GM23248 (cell line): ENCODE measurements at regions not wholly inside any gene's neighbourhood (a gene's known extent, or its start where the extent isn't known, plus 50 kb on each side); places are given as distances from the start of the nearest gene placed in this dataset.

Experiments
- DNase-seq: peaks from one replicate; pipeline ENCODE4 v3.0.0-alpha.2; 2015
- H2AFZ ChIP-seq: fragments of 200-600 bp; sonication (generic); 2 replicates; pipeline ENCODE4 v1.6.1; 2016; ENCODE audit warnings: antibody characterized with exemption
- H3F3A ChIP-seq: fragments of 200-600 bp; sonication (generic); 2 replicates; pipeline ENCODE4 v1.6.1; 2016; ENCODE audit warnings: mild to moderate bottlenecking, antibody characterized with exemption, mixed run types; ENCODE audit not compliant: insufficient read depth
- H3K27ac ChIP-seq: fragments of 200-600 bp; sonication (generic); 2 replicates; pipeline ENCODE4 v1.5.1; 2016; ENCODE audit warnings: mild to moderate bottlenecking
- H3K27me3 ChIP-seq: fragments of 200-600 bp; sonication (generic); replicated peaks from 2 replicates; pipeline ENCODE4 v1.6.1; 2016; ENCODE audit warnings: mild to moderate bottlenecking; ENCODE audit not compliant: insufficient read depth
- H3K36me3 ChIP-seq: fragments of 200-600 bp; sonication (generic); 2 replicates; pipeline ENCODE4 v1.6.1; 2016; ENCODE audit warnings: low read depth, mild to moderate bottlenecking
- H3K4me1 ChIP-seq: fragments of 200-600 bp; sonication (generic); 2 replicates; pipeline ENCODE4 v1.6.1; 2016; ENCODE audit warnings: mild to moderate bottlenecking; ENCODE audit not compliant: insufficient read depth
- H3K4me2 ChIP-seq: fragments of 200-600 bp; sonication (generic); one replicate; pipeline ENCODE4 v1.6.1; 2016; ENCODE audit warnings: mild to moderate bottlenecking; ENCODE audit not compliant: unreplicated experiment
- H3K4me3 ChIP-seq: fragments of 200-600 bp; sonication (generic); 2 replicates; pipeline ENCODE4 v1.5.1; 2016; ENCODE audit warnings: mild to moderate bottlenecking
- H3K79me2 ChIP-seq: fragments of 200-600 bp; sonication (generic); 2 replicates; pipeline ENCODE4 v1.6.1; 2016; ENCODE audit warnings: mild to moderate bottlenecking; ENCODE audit not compliant: insufficient read depth
- H3K9ac ChIP-seq: fragments of 200-600 bp; sonication (generic); 2 replicates; pipeline ENCODE4 v1.6.1; 2016; ENCODE audit warnings: mild to moderate bottlenecking
- H3K9me2 ChIP-seq: fragments of 200-600 bp; sonication (generic); 2 replicates; pipeline ENCODE4 v1.6.1; 2016; ENCODE audit warnings: mixed run types, mild to moderate bottlenecking, moderate library complexity; ENCODE audit not compliant: insufficient read depth
- H3K9me3 ChIP-seq: fragments of 200-600 bp; sonication (generic); one replicate; pipeline ENCODE4 v1.6.1; 2017; ENCODE audit warnings: low read depth
- H4K20me1 ChIP-seq: fragments of 200-600 bp; sonication (generic); 2 replicates; pipeline ENCODE4 v1.6.0; 2016; ENCODE audit not compliant: insufficient read depth
- EZH2 ChIP-seq: fragments of 200-600 bp; sonication (generic); IDR thresholded peaks from 2 replicates; pipeline ENCODE4 v1.6.1; 2018; ENCODE audit warnings: antibody characterized with exemption, mild to moderate bottlenecking; ENCODE audit not compliant: insufficient read depth, poor library complexity, severe bottlenecking
- EZH2phosphoT487 ChIP-seq: fragments of 200-600 bp; sonication (generic); IDR thresholded peaks from 2 replicates; pipeline ENCODE4 v1.6.1; 2018; ENCODE audit warnings: antibody characterized with exemption, moderate library complexity, mild to moderate bottlenecking, low read depth; ENCODE audit not compliant: insufficient read depth
- WGBS, 2 experiments: methylation state at CpG; one replicate each; pipeline ENCODE4 v1.1.6; 2015 to 2017; ENCODE audit warnings: low lambda C conversion rate in 2 of 2, low coverage in 1 of 2; ENCODE audit errors: missing lambda C conversion rate in 2 of 2; 5-methylcytosine and 5-hydroxymethylcytosine counted together
- in situ Hi-C: fragments of 300-500 bp; cut with MboI; formaldehyde crosslinking; loops from 2 replicates; pipeline ENCODE4 v1.15.0; 2020

DNA sequence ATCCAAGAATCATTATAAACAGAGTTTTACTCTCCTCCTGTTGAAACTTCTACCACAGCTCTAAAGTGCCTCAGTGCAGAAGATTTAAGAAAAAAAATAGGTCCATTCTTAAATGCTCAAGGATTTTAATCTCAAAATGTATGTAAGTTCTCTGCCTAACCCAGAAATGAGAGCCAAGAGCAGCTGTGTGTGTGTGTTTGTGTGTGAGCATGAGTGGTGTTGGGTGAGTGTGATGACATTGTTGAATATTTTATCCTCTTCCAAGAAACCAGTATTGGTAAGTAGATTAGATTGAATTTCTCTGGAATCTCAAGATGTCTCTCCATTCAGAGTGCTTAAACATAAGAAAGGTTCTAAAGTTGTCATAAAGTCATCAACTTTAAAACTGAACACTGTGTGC is 363.6 kb upstream of the NFE2L3 start:
- H3K27ac ChIP-seq = no peak overlapping the region
- no peak overlapping the region for H3K9ac ChIP-seq
- peaks cover 10% of the 10 kb centered on the region for H3K4me1 ChIP-seq
- no peaks in the 10 kb centered on the region for H4K20me1 ChIP-seq
- no peak for DNase-seq
- H3K79me2 ChIP-seq = no peaks in the 10 kb centered on the region
- no peaks in the 10 kb centered on the region for H3F3A ChIP-seq
- no peaks in the 10 kb centered on the region for H3K9me3 ChIP-seq
- no peak overlapping the region for H3K4me2 ChIP-seq
- H3K36me3 ChIP-seq = no peaks in the 10 kb centered on the region
- no peaks in the 10 kb centered on the region for H3K27me3 ChIP-seq
- no peak for TF ChIP-seq EZH2
- TF ChIP-seq EZH2phosphoT487 = no peak
- no peaks in the 10 kb centered on the region for H3K9me2 ChIP-seq
- no peak overlapping the region for H2AFZ ChIP-seq
- no peak overlapping the region for H3K4me3 ChIP-seq
- in situ Hi-C loops = no loop called here

- Histone ChIP-seq H3K4me3 (no peak overlapping the region), H3K4me1 (peaks cover 10% of the 10 kb centered on the region), H3K4me2 (no peak overlapping the region), H3K9ac (no peak overlapping the region), H3F3A (no peaks in the 10 kb centered on the region), H3K9me3 (no peaks in the 10 kb centered on the region), H3K27me3 (no peaks in the 10 kb centered on the region), H4K20me1 (no peaks in the 10 kb centered on the region), H2AFZ (no peak overlapping the region), H3K9me2 (no peaks in the 10 kb centered on the region), H3K36me3 (no peaks in the 10 kb centered on the region), H3K27ac (no peak overlapping the region), H3K79me2 (no peaks in the 10 kb centered on the region)
- 56 to 63% methylated on average over 3 of the region's 3 CpGs for WGBS, 2 experiments
- TF ChIP-seq EZH2 = no peak
- no peak for TF ChIP-seq EZH2phosphoT487
- no peak for DNase-seq
- in situ Hi-C loops = no loop called here
Observed at GRCh38 chr7:25788961-25789620, 362.9 kb upstream of the NFE2L3 start.

- no peaks in the 10 kb centered on the region for H3K27me3 ChIP-seq
- no peak overlapping the region for H3K27ac ChIP-seq
- no peaks in the 10 kb centered on the region for H4K20me1 ChIP-seq
- no peak overlapping the region for H3K9ac ChIP-seq
- H3K79me2 ChIP-seq = no peaks in the 10 kb centered on the region
- no peak overlapping the region for H2AFZ ChIP-seq
- TF ChIP-seq EZH2 (no peak), EZH2phosphoT487 (no peak)
- in situ Hi-C loops = no loop called here
- H3K9me2 ChIP-seq = no peaks in the 10 kb centered on the region
- peaks cover 10% of the 10 kb centered on the region for H3K4me1 ChIP-seq
- DNase-seq = peak; percentile 55
- H3K4me2 ChIP-seq = no peak overlapping the region
- WGBS, 2 experiments = 48% methylated on average over 13 of the region's 13 CpGs
- no peaks in the 10 kb centered on the region for H3F3A ChIP-seq
- H3K36me3 ChIP-seq = no peaks in the 10 kb centered on the region
- H3K4me3 ChIP-seq = no peak overlapping the region
- no peaks in the 10 kb centered on the region for H3K9me3 ChIP-seq
Observed at GRCh38 chr7:25789701-25790640, 362.0 kb upstream of the NFE2L3 start.

DNA sequence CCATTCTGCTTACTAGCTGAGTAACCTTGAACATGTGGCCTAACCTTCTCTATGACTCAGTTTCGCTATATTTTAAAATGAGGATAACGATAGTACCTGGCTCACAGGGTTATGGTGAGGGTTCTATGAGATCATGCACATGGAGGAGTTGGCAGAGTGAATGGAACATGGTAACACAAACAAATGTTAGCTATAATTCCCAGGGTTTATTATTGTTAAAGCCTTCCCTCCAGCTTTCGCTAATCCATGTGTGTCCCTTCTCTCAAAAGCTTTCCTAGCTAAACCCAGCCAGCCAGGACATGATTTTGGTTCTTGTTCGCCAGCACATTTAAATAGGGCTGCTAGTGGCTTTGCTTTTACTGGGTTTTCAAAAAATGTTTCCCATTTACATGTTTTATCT is 361.0 kb upstream of the NFE2L3 start:
- H4K20me1 ChIP-seq = no peaks in the 10 kb centered on the region
- in situ Hi-C loops = no loop called here
- no peak overlapping the region for H2AFZ ChIP-seq
- H3K36me3 ChIP-seq = no peaks in the 10 kb centered on the region
- no peaks in the 10 kb centered on the region for H3F3A ChIP-seq
- H3K4me1 ChIP-seq = peaks cover 10% of the 10 kb centered on the region
- H3K79me2 ChIP-seq = no peaks in the 10 kb centered on the region
- no peaks in the 10 kb centered on the region for H3K9me2 ChIP-seq
- no peak overlapping the region for H3K27ac ChIP-seq
- WGBS, 2 experiments = 79 to 80% methylated on average over 4 of the region's 4 CpGs
- no peaks in the 10 kb centered on the region for H3K9me3 ChIP-seq
- no peak for DNase-seq
- no peak overlapping the region for H3K9ac ChIP-seq
- H3K4me3 ChIP-seq = no peak overlapping the region
- no peak overlapping the region for H3K4me2 ChIP-seq
- H3K27me3 ChIP-seq = no peaks in the 10 kb centered on the region
- TF ChIP-seq EZH2 = no peak
- TF ChIP-seq EZH2phosphoT487 = no peak

DNA sequence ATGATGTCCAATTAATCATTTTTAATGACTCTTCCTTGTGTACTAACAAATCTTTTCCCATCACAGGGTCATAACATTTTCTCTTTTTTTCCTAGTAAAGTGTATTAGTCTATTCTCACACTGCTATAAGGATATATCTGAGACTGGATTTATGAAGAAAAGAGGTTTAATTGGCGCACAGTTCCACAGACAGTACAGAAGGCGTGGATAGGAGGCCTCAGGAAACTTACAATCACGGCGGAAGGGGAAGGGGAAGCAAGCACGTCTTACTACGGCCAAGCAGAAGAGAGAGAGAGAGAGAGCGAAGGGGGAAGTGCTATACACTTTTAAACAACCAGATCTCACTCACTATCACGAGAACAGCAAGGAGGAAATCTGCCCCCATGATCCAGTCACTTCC is 359.4 kb upstream of the NFE2L3 start:
- Histone ChIP-seq H3K4me1 (no peaks in the 10 kb centered on the region), H2AFZ (no peak overlapping the region), H3K4me3 (no peak overlapping the region), H3K36me3 (no peaks in the 10 kb centered on the region), H3K4me2 (no peak overlapping the region), H3K27ac (no peak overlapping the region), H3K79me2 (no peaks in the 10 kb centered on the region), H4K20me1 (no peaks in the 10 kb centered on the region), H3K9ac (no peak overlapping the region), H3K9me2 (no peaks in the 10 kb centered on the region), H3F3A (no peaks in the 10 kb centered on the region), H3K27me3 (no peaks in the 10 kb centered on the region), H3K9me3 (no peaks in the 10 kb centered on the region)
- DNase-seq = no peak
- WGBS, 2 experiments = 86 to 87% methylated on average over 8 of the region's 8 CpGs
- in situ Hi-C loops = no loop called here
- TF ChIP-seq EZH2 (no peak), EZH2phosphoT487 (no peak)
